ENCODE measurements at regions not wholly inside any gene's neighbourhood (a gene's known extent, or its start where the extent isn't known, plus 50 kb on each side); places are given as distances from the start of the nearest gene placed in this dataset.

DNA sequence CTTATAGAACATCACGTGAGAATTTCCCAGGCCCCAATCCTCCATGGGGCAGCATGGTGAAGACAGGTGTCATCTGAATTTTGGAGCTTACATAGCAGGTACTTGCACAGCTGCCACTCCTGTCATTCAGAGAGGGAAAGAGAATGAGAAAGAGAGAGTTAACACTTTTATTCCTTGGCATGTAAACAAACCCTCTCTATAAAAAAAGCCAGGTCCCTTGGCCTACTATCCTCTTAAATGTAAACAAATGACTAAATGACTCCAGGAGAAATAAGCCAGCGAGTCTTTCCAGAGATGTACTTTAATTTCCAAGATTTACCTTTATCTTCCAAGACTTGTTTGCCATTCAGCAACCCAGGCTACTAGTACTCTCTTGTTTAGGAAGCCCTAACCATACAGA is 195.3 kb upstream of the HTR2A start:
- Histone ChIP-seq H3K4me2 (ENCODE audit: low read depth, low read length, poor library complexity, severe bottlenecking) (no peak overlapping the region), H3K4me3 (ENCODE audit: insufficient read depth, low read length, poor library complexity, severe bottlenecking) (no peak overlapping the region), H3K36me3 (ENCODE audit: low read length) (no peaks in the 10 kb centered on the region), H3F3A (ENCODE audit: insufficient read depth) (no peaks in the 10 kb centered on the region), H3K79me2 (ENCODE audit: insufficient read depth, low read length) (no peaks in the 10 kb centered on the region), H2AFZ (ENCODE audit: low read depth, low read length, severe bottlenecking) (no peak overlapping the region), H4K20me1 (ENCODE audit: low read depth, low read length) (no peaks in the 10 kb centered on the region), H3K9ac (ENCODE audit: low read length) (no peak overlapping the region), H3K9me3 (ENCODE audit: insufficient read depth, low read length) (no peaks in the 10 kb centered on the region), H3K27ac (ENCODE audit: low read depth, low read length) (no peak overlapping the region), H3K9me2 (replicated peaks; ENCODE audit: insufficient read depth, low read length) (no peaks in the 10 kb centered on the region), H3K27me3 (ENCODE audit: low read length) (no peaks in the 10 kb centered on the region)
- TF ChIP-seq CTCF (IDR thresholded peaks at IDR 0.05; ENCODE audit: insufficient read depth, low read length, poor library complexity, severe bottlenecking), result no peak
- TF ChIP-seq EZH2phosphoT487 (conservative IDR thresholded peaks at IDR 0.05; ENCODE audit: low read length), result no peak

GRCh38 chr13:47087841-47088240 is 191.0 kb upstream of the HTR2A start:
- H3K4me2 ChIP-seq (ENCODE audit: low read depth, low read length, poor library complexity, severe bottlenecking), result no peak overlapping the region
- H3K9me2 ChIP-seq (replicated peaks; ENCODE audit: insufficient read depth, low read length), result no peaks in the 10 kb centered on the region
- H4K20me1 ChIP-seq (ENCODE audit: low read depth, low read length), result no peaks in the 10 kb centered on the region

GRCh38 chr13:47087241-47087640 is 190.4 kb upstream of the HTR2A start:
- Histone ChIP-seq H3K27ac (ENCODE audit: low read depth, low read length) (no peak overlapping the region), H3K4me2 (ENCODE audit: low read depth, low read length, poor library complexity, severe bottlenecking) (no peak overlapping the region), H3K9me3 (ENCODE audit: insufficient read depth, low read length) (no peaks in the 10 kb centered on the region), H3K9ac (ENCODE audit: low read length) (no peak overlapping the region), H4K20me1 (ENCODE audit: low read depth, low read length) (no peaks in the 10 kb centered on the region), H3K4me3 (ENCODE audit: insufficient read depth, low read length, poor library complexity, severe bottlenecking) (no peak overlapping the region), H3K27me3 (ENCODE audit: low read length) (no peaks in the 10 kb centered on the region), H3K79me2 (ENCODE audit: insufficient read depth, low read length) (no peaks in the 10 kb centered on the region), H3K36me3 (ENCODE audit: low read length) (no peaks in the 10 kb centered on the region), H3K9me2 (replicated peaks; ENCODE audit: insufficient read depth, low read length) (no peaks in the 10 kb centered on the region), H3F3A (ENCODE audit: insufficient read depth) (no peaks in the 10 kb centered on the region), H2AFZ (ENCODE audit: low read depth, low read length, severe bottlenecking) (no peak overlapping the region)
- TF ChIP-seq CTCF (IDR thresholded peaks at IDR 0.05; ENCODE audit: insufficient read depth, low read length, poor library complexity, severe bottlenecking) (no peak), EZH2phosphoT487 (conservative IDR thresholded peaks at IDR 0.05; ENCODE audit: low read length) (no peak)

More at GRCh38 chr13:47087841-47088240, 191.0 kb upstream of the HTR2A start:
- Histone ChIP-seq H3K36me3 (ENCODE audit: low read length) (no peaks in the 10 kb centered on the region), H2AFZ (ENCODE audit: low read depth, low read length, severe bottlenecking) (no peak overlapping the region), H3K27me3 (ENCODE audit: low read length) (no peaks in the 10 kb centered on the region), H3F3A (ENCODE audit: insufficient read depth) (no peaks in the 10 kb centered on the region), H3K9me3 (ENCODE audit: insufficient read depth, low read length) (no peaks in the 10 kb centered on the region), H3K79me2 (ENCODE audit: insufficient read depth, low read length) (no peaks in the 10 kb centered on the region), H3K9ac (ENCODE audit: low read length) (no peak overlapping the region), H3K4me3 (ENCODE audit: insufficient read depth, low read length, poor library complexity, severe bottlenecking) (no peak overlapping the region), H3K27ac (ENCODE audit: low read depth, low read length) (no peak overlapping the region)
- no peak for TF ChIP-seq EZH2phosphoT487 (conservative IDR thresholded peaks at IDR 0.05; ENCODE audit: low read length)
- no peak for TF ChIP-seq CTCF (IDR thresholded peaks at IDR 0.05; ENCODE audit: insufficient read depth, low read length, poor library complexity, severe bottlenecking)
